WTC11 (cell line): ENCODE measurements at regions not wholly inside any gene's neighbourhood (a gene's known extent, or its start where the extent isn't known, plus 50 kb on each side); places are given as distances from the start of the nearest gene placed in this dataset.

Source experiments
- ATAC-seq: fragments of 200-7000 bp; cut with Tn5 transposase; 2 replicates; pipeline ENCODE4 v1.10.0; 2021; ENCODE audit warnings: mild to moderate bottlenecking, moderate library complexity
- CTCF ChIA-PET: fragments of 300-600 bp; sonication (Branson Sonifier 250); formaldehyde crosslinking; loops from one replicate; lab custom pipeline; 2021; ENCODE audit warnings: antibody characterized with exemption; lab: Charles Lee
- POLR2A ChIA-PET: fragments of 350-600 bp; sonication (Branson Sonifier 250); formaldehyde crosslinking; loops from one replicate; lab custom pipeline; 2021; ENCODE audit warnings: antibody characterized with exemption; lab: Charles Lee
- DNase-seq: peaks from one replicate; pipeline ENCODE4 v3.0.0; 2021; ENCODE audit warnings: low spot score
- H3K27ac Mint-ChIP-seq: 2 replicates; pipeline ENCODE4 v1.8.0; 2021; ENCODE audit warnings: mixed read lengths
- H3K27me3 Mint-ChIP-seq: 2 replicates; pipeline ENCODE4 v1.8.0; 2021; ENCODE audit warnings: low read depth, mild to moderate bottlenecking, moderate library complexity, mixed read lengths
- H3K36me3 Mint-ChIP-seq: 2 replicates; pipeline ENCODE4 v1.8.0; 2021; ENCODE audit warnings: mixed read lengths
- H3K4me1 Mint-ChIP-seq: 2 replicates; pipeline ENCODE4 v1.8.0; 2022; ENCODE audit warnings: mixed read lengths
- H3K4me3 Mint-ChIP-seq: 2 replicates; pipeline ENCODE4 v1.8.0; 2021; ENCODE audit warnings: mild to moderate bottlenecking, moderate library complexity, mixed read lengths
- H3K9me3 Mint-ChIP-seq: 2 replicates; pipeline ENCODE4 v1.8.0; 2021; ENCODE audit warnings: mixed read lengths
- AR ChIP-seq: fragments of 250-450 bp; sonication (Bioruptor Pico); IDR thresholded peaks from 2 replicates; pipeline ENCODE4 v1.9.0; 2021; ENCODE audit warnings: mild to moderate bottlenecking
- ATF2 ChIP-seq: sonication (generic); formaldehyde crosslinking; IDR thresholded peaks from 2 replicates; pipeline ENCODE4 v1.8.1; 2022; ENCODE audit warnings: low read depth, missing genetic modification reagents, borderline replicate concordance
- ATF3 ChIP-seq: sonication (generic); formaldehyde crosslinking; conservative IDR thresholded peaks from 2 replicates; pipeline ENCODE4 v1.8.1; 2022; ENCODE audit warnings: mild to moderate bottlenecking, missing genetic modification reagents
- CDX4 ChIP-seq: fragments of 250-450 bp; sonication (Bioruptor Pico); IDR thresholded peaks from 2 replicates; pipeline ENCODE4 v1.9.0; 2021; ENCODE audit warnings: moderate library complexity, mild to moderate bottlenecking, inconsistent platforms, borderline replicate concordance
- CREB1 ChIP-seq: sonication (generic); formaldehyde crosslinking; IDR thresholded peaks from 2 replicates; pipeline ENCODE4 v1.8.0; 2023; ENCODE audit warnings: mild to moderate bottlenecking, missing genetic modification reagents
- E2F1 ChIP-seq: sonication (generic); formaldehyde crosslinking; IDR thresholded peaks from 2 replicates; pipeline ENCODE4 v1.8.0; 2022; ENCODE audit warnings: mild to moderate bottlenecking, missing genetic modification reagents
- EMX1 ChIP-seq: fragments of 250-450 bp; sonication (Bioruptor Pico); IDR thresholded peaks from 2 replicates; pipeline ENCODE4 v1.8.0; 2021; ENCODE audit warnings: mild to moderate bottlenecking
- GABPB1 ChIP-seq: sonication (generic); formaldehyde crosslinking; IDR thresholded peaks from 2 replicates; pipeline ENCODE4 v1.8.1; 2023; ENCODE audit warnings: mild to moderate bottlenecking, missing genetic modification reagents
- HMGXB4 ChIP-seq: sonication (generic); formaldehyde crosslinking; IDR thresholded peaks from 2 replicates; pipeline ENCODE4 v1.8.1; 2023; ENCODE audit warnings: mild to moderate bottlenecking, moderate library complexity, missing genetic modification reagents
- JAZF1 ChIP-seq: fragments of 250-450 bp; sonication (Bioruptor Pico); IDR thresholded peaks from 2 replicates; pipeline ENCODE4 v1.9.0; 2021; ENCODE audit warnings: moderate library complexity, mild to moderate bottlenecking, inconsistent platforms
- JUN ChIP-seq: sonication (generic); formaldehyde crosslinking; IDR thresholded peaks from 2 replicates; pipeline ENCODE4 v1.8.0; 2023; ENCODE audit warnings: mild to moderate bottlenecking, missing genetic modification reagents
- MXD4 ChIP-seq: fragments of 250-450 bp; sonication (Bioruptor Pico); IDR thresholded peaks from 2 replicates; pipeline ENCODE4 v1.8.0; 2021; ENCODE audit warnings: mild to moderate bottlenecking, moderate library complexity, borderline replicate concordance
- MYBL2 ChIP-seq: sonication (generic); formaldehyde crosslinking; IDR thresholded peaks from 2 replicates; pipeline ENCODE4 v1.8.1; 2023; ENCODE audit warnings: mild to moderate bottlenecking, moderate library complexity, missing genetic modification reagents
- NFATC4 ChIP-seq: fragments of 250-450 bp; sonication (Bioruptor Pico); IDR thresholded peaks from 2 replicates; pipeline ENCODE4 v1.9.0; 2021; ENCODE audit warnings: mild to moderate bottlenecking
- NR1H2 ChIP-seq: sonication (generic); formaldehyde crosslinking; IDR thresholded peaks from 2 replicates; pipeline ENCODE4 v1.9.0; 2021; ENCODE audit warnings: mild to moderate bottlenecking, moderate library complexity, missing genetic modification reagents
- NR2C2 ChIP-seq: sonication (generic); formaldehyde crosslinking; IDR thresholded peaks from 2 replicates; pipeline ENCODE4 v1.8.0; 2022; ENCODE audit warnings: mild to moderate bottlenecking, missing genetic modification reagents
- OVOL2 ChIP-seq: fragments of 250-450 bp; sonication (Bioruptor Pico); IDR thresholded peaks from 2 replicates; pipeline ENCODE4 v1.9.0; 2021; ENCODE audit warnings: mild to moderate bottlenecking, borderline replicate concordance
- TEAD1 ChIP-seq: sonication (generic); formaldehyde crosslinking; IDR thresholded peaks from 2 replicates; pipeline ENCODE4 v1.8.0; 2022; ENCODE audit warnings: mild to moderate bottlenecking, missing genetic modification reagents
- USF2 ChIP-seq: sonication (generic); formaldehyde crosslinking; IDR thresholded peaks from 2 replicates; pipeline ENCODE4 v1.8.1; 2023; ENCODE audit warnings: mild to moderate bottlenecking, missing genetic modification reagents, moderate library complexity
- ZNF416 ChIP-seq: fragments of 250-450 bp; sonication (Bioruptor Pico); IDR thresholded peaks from 2 replicates; pipeline ENCODE4 v1.9.0; 2021; ENCODE audit warnings: mild to moderate bottlenecking, inconsistent platforms

GRCh38 chr16:5838071-5838470 lies 740.5 kb upstream of the EEF2KMT start:
- peaks cover 79% of the 10 kb centered on the region for H3K36me3 Mint-ChIP-seq
- no peak for ATAC-seq
- peaks cover 11% of the 10 kb centered on the region for H3K27me3 Mint-ChIP-seq
- POLR2A ChIA-PET: no interaction called here
- no peak overlapping the region for H3K4me3 Mint-ChIP-seq
- no peaks in the 10 kb centered on the region for H3K4me1 Mint-ChIP-seq
- CTCF ChIA-PET: no interaction called here
- H3K9me3 Mint-ChIP-seq: peaks cover 88% of the 10 kb centered on the region
- DNase-seq: no peak
- no peak overlapping the region for H3K27ac Mint-ChIP-seq
- TF ChIP-seq JUN (CRISPR knock-in tag) (no peak), ZNF416 (CRISPR knock-in tag) (no peak), NFATC4 (CRISPR knock-in tag) (no peak), HMGXB4 (CRISPR knock-in tag) (no peak), NR1H2 (CRISPR knock-in tag) (no peak), USF2 (CRISPR knock-in tag) (no peak), E2F1 (no peak), MYBL2 (CRISPR knock-in tag) (no peak), MXD4 (CRISPR knock-in tag) (no peak), GABPB1 (no peak), EMX1 (CRISPR knock-in tag) (no peak), ATF2 (CRISPR knock-in tag) (no peak), ATF3 (CRISPR knock-in tag) (no peak), JAZF1 (no peak), CREB1 (CRISPR knock-in tag) (no peak), NR2C2 (CRISPR knock-in tag) (no peak), AR (CRISPR knock-in tag) (no peak), TEAD1 (CRISPR knock-in tag) (no peak), CDX4 (CRISPR knock-in tag) (no peak), OVOL2 (CRISPR knock-in tag) (no peak)
